ENCODE measurements at regions not wholly inside any gene's neighbourhood (a gene's known extent, or its start where the extent isn't known, plus 50 kb on each side); places are given as distances from the start of the nearest gene placed in this dataset.

DNA sequence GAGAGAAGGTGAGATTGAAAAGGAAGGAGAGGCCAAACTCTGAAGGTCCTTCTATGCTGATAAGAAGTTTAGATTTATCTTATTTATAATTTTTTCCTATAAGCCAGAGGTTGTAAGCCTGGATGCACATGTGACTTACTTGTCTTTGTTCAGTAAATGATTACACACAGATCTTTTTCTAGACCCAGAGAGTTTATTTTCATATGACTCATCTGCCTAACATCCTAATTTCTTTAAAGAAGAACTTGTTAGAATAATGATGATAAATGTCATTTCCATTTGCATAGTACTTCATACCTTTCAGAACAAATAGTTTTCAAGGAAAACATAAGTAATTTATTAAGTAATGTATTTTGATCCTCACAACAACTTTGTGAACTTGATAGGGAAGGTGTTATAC is 434.8 kb upstream of the DPH6 start:
- TF ChIP-seq, protein P1, sequence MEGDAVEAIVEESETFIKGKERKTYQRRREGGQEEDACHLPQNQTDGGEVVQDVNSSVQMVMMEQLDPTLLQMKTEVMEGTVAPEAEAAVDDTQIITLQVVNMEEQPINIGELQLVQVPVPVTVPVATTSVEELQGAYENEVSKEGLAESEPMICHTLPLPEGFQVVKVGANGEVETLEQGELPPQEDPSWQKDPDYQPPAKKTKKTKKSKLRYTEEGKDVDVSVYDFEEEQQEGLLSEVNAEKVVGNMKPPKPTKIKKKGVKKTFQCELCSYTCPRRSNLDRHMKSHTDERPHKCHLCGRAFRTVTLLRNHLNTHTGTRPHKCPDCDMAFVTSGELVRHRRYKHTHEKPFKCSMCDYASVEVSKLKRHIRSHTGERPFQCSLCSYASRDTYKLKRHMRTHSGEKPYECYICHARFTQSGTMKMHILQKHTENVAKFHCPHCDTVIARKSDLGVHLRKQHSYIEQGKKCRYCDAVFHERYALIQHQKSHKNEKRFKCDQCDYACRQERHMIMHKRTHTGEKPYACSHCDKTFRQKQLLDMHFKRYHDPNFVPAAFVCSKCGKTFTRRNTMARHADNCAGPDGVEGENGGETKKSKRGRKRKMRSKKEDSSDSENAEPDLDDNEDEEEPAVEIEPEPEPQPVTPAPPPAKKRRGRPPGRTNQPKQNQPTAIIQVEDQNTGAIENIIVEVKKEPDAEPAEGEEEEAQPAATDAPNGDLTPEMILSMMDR (IDR thresholded peaks at IDR 0.05 in 2 of 3, conservative IDR thresholded peaks at IDR 0.05 in 1 of 3; ENCODE audit: control insufficient read depth in 2 of 3, extremely low read depth in 1 of 3, insufficient read depth in 1 of 3, low read depth in 3 of 3, low read length in 3 of 3): no peak
- TF ChIP-seq EZH2 (IDR thresholded peaks at IDR 0.05; ENCODE audit: borderline replicate concordance, control insufficient read depth, low read depth, low read length) (no peak), HDAC6 (IDR thresholded peaks at IDR 0.05; ENCODE audit: unreplicated experiment) (no peak), REST (IDR thresholded peaks at IDR 0.05; ENCODE audit: low read depth, low read length) (no peak)
- TF ChIP-seq, protein P2, sequence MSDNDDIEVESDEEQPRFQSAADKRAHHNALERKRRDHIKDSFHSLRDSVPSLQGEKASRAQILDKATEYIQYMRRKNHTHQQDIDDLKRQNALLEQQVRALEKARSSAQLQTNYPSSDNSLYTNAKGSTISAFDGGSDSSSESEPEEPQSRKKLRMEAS (IDR thresholded peaks at IDR 0.05; ENCODE audit: low read depth, low read length): no peak

Measured in GM12878 (cell line).